Transverse colon (tissue), 4 donors: ENCODE measurements at regions not wholly inside any gene's neighbourhood (a gene's known extent, or its start where the extent isn't known, plus 50 kb on each side); places are given as distances from the start of the nearest gene placed in this dataset.

Experiments
- DNase-seq: peaks from one replicate; pipeline ENCODE4 v3.0.0-alpha.2; 2019
- H3K27ac ChIP-seq, 4 donors: fragments of 200-600 bp; sonication (generic); 2 replicates each; pipeline ENCODE4 v1.5.1; 2016 to 2018; ENCODE audit warnings: inconsistent platforms in 4 of 4
- H3K27me3 ChIP-seq: fragments of 200-600 bp; sonication (generic); 2 replicates; pipeline ENCODE4 v1.5.1; 2017; ENCODE audit warnings: inconsistent platforms
- H3K36me3 ChIP-seq, 4 donors: fragments of 200-600 bp; sonication (generic); 2 replicates each; pipeline ENCODE4 v1.5.1; 2017 to 2019; ENCODE audit warnings: inconsistent platforms in 4 of 4
- H3K4me1 ChIP-seq, 4 donors: fragments of 200-600 bp; sonication (generic); 2 replicates each; pipeline ENCODE4 v1.5.1; 2017 to 2020; ENCODE audit warnings: inconsistent platforms in 4 of 4
- H3K4me3 ChIP-seq, 4 donors: fragments of 200-600 bp; sonication (generic); 1 replicate in 1 of 4; 2 replicates in 3 of 4; pipeline versions ENCODE4 v1.5.1 to v1.6.1; 2017 to 2019; ENCODE audit warnings: inconsistent platforms in 4 of 4
- H3K9me3 ChIP-seq, 2 donors: fragments of 200-600 bp; sonication (generic); 2 replicates each; pipeline ENCODE4 v1.5.1; 2017 to 2019; ENCODE audit warnings: inconsistent platforms in 2 of 2
- CTCF ChIP-seq, 5 experiments: fragments of 200-600 bp in 3 of 5; fragments of 450-650 bp in 2 of 5; sonication (generic) in 3 of 5; IDR thresholded peaks; 1 replicate in 2 of 5; 2 replicates in 3 of 5; pipeline ENCODE4 v1.5.1; 2016 to 2017; ENCODE audit warnings: antibody characterized with exemption in 5 of 5, inconsistent platforms in 3 of 5, mild to moderate bottlenecking in 2 of 5, moderate library complexity in 1 of 5
- EP300 ChIP-seq: sonication (generic); formaldehyde crosslinking; IDR thresholded peaks from one replicate; pipeline ENCODE4 v1.6.1; 2017; ENCODE audit warnings: antibody characterized with exemption, low read depth
- POLR2A ChIP-seq: fragments of 450-650 bp; IDR thresholded peaks from one replicate; pipeline ENCODE4 v1.6.1; 2016; ENCODE audit warnings: antibody characterized with exemption, mild to moderate bottlenecking, moderate library complexity
- POLR2AphosphoS5 ChIP-seq, 3 donors: sonication (generic); formaldehyde crosslinking; IDR thresholded peaks; one replicate each; pipeline ENCODE4 v1.6.1; 2016; ENCODE audit warnings: antibody characterized with exemption in 3 of 3
- WGBS, 2 donors: methylation state at CpG; one replicate each; pipeline ENCODE4 v1.1.5; 2018; ENCODE audit warnings: low coverage in 1 of 2; 5-methylcytosine and 5-hydroxymethylcytosine counted together
- in situ Hi-C, 4 donors: fragments of 200-750 bp; cut with MboI; loops; one replicate each; pipeline versions ENCODE4 v1.15.0 to v1.15.1; 2017; ENCODE audit warnings: low sequenced_read_pairs in 3 of 4, low pct_ligation_motif_present in 1 of 4, low pct_unique_long_range_greater_than_20kb in 1 of 4
- intact Hi-C: fragments of 100-400 bp; cut with DNase I; formaldehyde crosslinking; loops from one replicate; pipeline ENCODE4 v1.15.1; 2023; ENCODE audit warnings: low total_unique reads

- no peak for DNase-seq
- H3K27me3 ChIP-seq: no peaks in the 10 kb centered on the region
- no peak for TF ChIP-seq POLR2A
- no peak for TF ChIP-seq EP300
- no peak for TF ChIP-seq POLR2AphosphoS5 (IDR thresholded peaks at IDR 0.05)
- no peak for TF ChIP-seq CTCF (IDR thresholded peaks at IDR 0.05)
- intact Hi-C loops: no loop called here
- no peaks in the 10 kb centered on the region for H3K9me3 ChIP-seq
- in situ Hi-C loops: no loop called here
- no peak overlapping the region for H3K4me3 ChIP-seq
- no peaks in the 10 kb centered on the region for H3K36me3 ChIP-seq
- WGBS, 2 donors: 53 to 67% methylated on average over 2 of the region's 2 CpGs
- H3K4me1 ChIP-seq: no peaks in the 10 kb centered on the region
- H3K27ac ChIP-seq: no peak overlapping the region
Observed at GRCh38 chr5:99453196-99453595, 524.4 kb upstream of the CHD1 start.

GRCh38 chr5:99449786-99450185, 521.0 kb upstream of the CHD1 start:
- Histone ChIP-seq H3K4me1 (no peaks in the 10 kb centered on the region), H3K36me3 (no peaks in the 10 kb centered on the region), H3K27me3 (no peaks in the 10 kb centered on the region), H3K27ac (no peak overlapping the region), H3K9me3 (no peaks in the 10 kb centered on the region), H3K4me3 (no peak overlapping the region)
- in situ Hi-C loops (no loop called here), intact Hi-C loops (no loop called here)
- TF ChIP-seq POLR2A (no peak), CTCF (IDR thresholded peaks at IDR 0.05) (no peak), EP300 (no peak), POLR2AphosphoS5 (IDR thresholded peaks at IDR 0.05) (no peak)
- DNase-seq: no peak
- WGBS, 2 donors: 34 to 70% methylated on average over 2 to 3 of the region's 3 CpGs

- H3K27ac ChIP-seq: no peak overlapping the region
- H3K9me3 ChIP-seq: no peaks in the 10 kb centered on the region
- 38 to 48% methylated on average over 1 of the region's 1 CpG for WGBS, 2 donors
- intact Hi-C loops (no loop called here), in situ Hi-C loops (no loop called here)
- H3K4me3 ChIP-seq: no peak overlapping the region
- H3K36me3 ChIP-seq: no peaks in the 10 kb centered on the region
- H3K27me3 ChIP-seq: no peaks in the 10 kb centered on the region
- DNase-seq: no peak
- TF ChIP-seq EP300 (no peak), CTCF (IDR thresholded peaks at IDR 0.05) (no peak), POLR2A (no peak), POLR2AphosphoS5 (IDR thresholded peaks at IDR 0.05) (no peak)
- no peaks in the 10 kb centered on the region for H3K4me1 ChIP-seq
Observed at GRCh38 chr5:99445805-99446204, 517.0 kb upstream of the CHD1 start.

GRCh38 chr5:99441235-99441634, 512.4 kb upstream of the CHD1 start:
- Histone ChIP-seq H3K4me1 (peaks cover 0 to 12% (median 0%) of the 10 kb centered on the region in 4 donors), H3K9me3 (no peaks in the 10 kb centered on the region), H3K27me3 (no peaks in the 10 kb centered on the region), H3K4me3 (no peak overlapping the region), H3K36me3 (no peaks in the 10 kb centered on the region), H3K27ac (no peak overlapping the region)
- intact Hi-C loops (no loop called here), in situ Hi-C loops (no loop called here)
- DNase-seq: no peak
- TF ChIP-seq CTCF (IDR thresholded peaks at IDR 0.05) (no peak), POLR2AphosphoS5 (IDR thresholded peaks at IDR 0.05) (no peak), EP300 (no peak), POLR2A (no peak)
- WGBS, 2 donors: 70 to 83% methylated on average over 1 to 3 of the region's 3 CpGs
